ENCODE measurements at regions not wholly inside any gene's neighbourhood (a gene's known extent, or its start where the extent isn't known, plus 50 kb on each side); places are given as distances from the start of the nearest gene placed in this dataset.

- CTCF ChIA-PET: no interaction called here
- no peak for DNase-seq (ENCODE audit: extremely low spot score)
- TF ChIP-seq CTCF (IDR thresholded peaks at IDR 0.05; ENCODE audit: control extremely low read depth, extremely low read depth, low read depth, missing control alignments): no peak
- POLR2A ChIA-PET: no interaction called here
These were observed 280.2 kb downstream of the IRX2 start for GRCh38 chr5:2471152-2471879.

- CTCF ChIA-PET: interaction anchor here (1.2 kb wide), 1 partner anchor 13 kb away, joined by 3 read pairs; no protein-coding TSS in a partner anchor
- TF ChIP-seq CTCF (IDR thresholded peaks at IDR 0.05; ENCODE audit: control extremely low read depth, extremely low read depth, low read depth, missing control alignments): no peak
- POLR2A ChIA-PET: no interaction called here
- no peak for DNase-seq (ENCODE audit: extremely low spot score)
These were observed 284.5 kb downstream of the IRX2 start for GRCh38 chr5:2466966-2467365.

- no peak for DNase-seq (ENCODE audit: extremely low spot score)
- ChIA-PET POLR2A (no interaction called here), CTCF (interaction anchor here (1.2 kb wide), 1 partner anchor 16 kb away, joined by 3 read pairs; no protein-coding TSS in a partner anchor)
- no peak for TF ChIP-seq CTCF (IDR thresholded peaks at IDR 0.05; ENCODE audit: control extremely low read depth, extremely low read depth, low read depth, missing control alignments)
These were observed 286.1 kb downstream of the IRX2 start for GRCh38 chr5:2465383-2465782.

GRCh38 chr5:2464141-2464540, 287.3 kb downstream of the IRX2 start:
- no peak for DNase-seq (ENCODE audit: extremely low spot score)
- no peak for TF ChIP-seq CTCF (IDR thresholded peaks at IDR 0.05; ENCODE audit: control extremely low read depth, extremely low read depth, low read depth, missing control alignments)
- ChIA-PET POLR2A (no interaction called here), CTCF (no interaction called here)

GRCh38 chr5:2461701-2462691, 289.5 kb downstream of the IRX2 start:
- ChIA-PET POLR2A (no interaction called here), CTCF (no interaction called here)
- TF ChIP-seq CTCF (IDR thresholded peaks at IDR 0.05; ENCODE audit: control extremely low read depth, extremely low read depth, low read depth, missing control alignments): no peak
- DNase-seq (ENCODE audit: extremely low spot score): no peak

- CTCF ChIA-PET: no interaction called here
- TF ChIP-seq CTCF (IDR thresholded peaks at IDR 0.05; ENCODE audit: control extremely low read depth, extremely low read depth, low read depth, missing control alignments): no peak
- DNase-seq (ENCODE audit: extremely low spot score): no peak
- POLR2A ChIA-PET: no interaction called here
These were observed 291.4 kb downstream of the IRX2 start for GRCh38 chr5:2460098-2460497.
